ENCODE measurements at regions not wholly inside any gene's neighbourhood (a gene's known extent, or its start where the extent isn't known, plus 50 kb on each side); places are given as distances from the start of the nearest gene placed in this dataset.

DNA sequence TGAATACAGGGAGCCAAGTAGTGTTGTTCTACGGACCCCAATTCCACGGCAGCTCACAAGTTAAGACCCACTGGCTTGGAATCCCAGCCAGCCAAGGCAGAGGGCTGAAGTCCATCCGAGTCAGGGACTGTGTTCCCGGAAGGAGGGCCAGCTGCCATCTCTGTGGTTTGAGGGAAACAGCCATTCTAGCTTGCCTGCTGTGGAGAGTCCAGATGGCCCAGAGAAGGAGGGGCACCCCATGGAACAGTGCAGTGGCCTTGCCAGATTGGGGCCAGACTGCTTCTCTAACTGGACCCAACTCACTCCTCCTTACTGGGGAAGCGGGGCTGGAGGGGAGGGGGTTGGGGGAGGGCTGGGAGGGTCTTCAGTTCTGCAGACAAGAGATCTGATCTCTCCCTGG is 156.4 kb downstream of the FAM181B start:
- TF ChIP-seq, protein P1, sequence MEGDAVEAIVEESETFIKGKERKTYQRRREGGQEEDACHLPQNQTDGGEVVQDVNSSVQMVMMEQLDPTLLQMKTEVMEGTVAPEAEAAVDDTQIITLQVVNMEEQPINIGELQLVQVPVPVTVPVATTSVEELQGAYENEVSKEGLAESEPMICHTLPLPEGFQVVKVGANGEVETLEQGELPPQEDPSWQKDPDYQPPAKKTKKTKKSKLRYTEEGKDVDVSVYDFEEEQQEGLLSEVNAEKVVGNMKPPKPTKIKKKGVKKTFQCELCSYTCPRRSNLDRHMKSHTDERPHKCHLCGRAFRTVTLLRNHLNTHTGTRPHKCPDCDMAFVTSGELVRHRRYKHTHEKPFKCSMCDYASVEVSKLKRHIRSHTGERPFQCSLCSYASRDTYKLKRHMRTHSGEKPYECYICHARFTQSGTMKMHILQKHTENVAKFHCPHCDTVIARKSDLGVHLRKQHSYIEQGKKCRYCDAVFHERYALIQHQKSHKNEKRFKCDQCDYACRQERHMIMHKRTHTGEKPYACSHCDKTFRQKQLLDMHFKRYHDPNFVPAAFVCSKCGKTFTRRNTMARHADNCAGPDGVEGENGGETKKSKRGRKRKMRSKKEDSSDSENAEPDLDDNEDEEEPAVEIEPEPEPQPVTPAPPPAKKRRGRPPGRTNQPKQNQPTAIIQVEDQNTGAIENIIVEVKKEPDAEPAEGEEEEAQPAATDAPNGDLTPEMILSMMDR (IDR thresholded peaks at IDR 0.05): no peak
- TF ChIP-seq POLR2A (IDR thresholded peaks at IDR 0.05) (no peak), EP300 (IDR thresholded peaks at IDR 0.05) (no peak)
